Astrocyte of the spinal cord (primary cell): ENCODE measurements at regions not wholly inside any gene's neighbourhood (a gene's known extent, or its start where the extent isn't known, plus 50 kb on each side); places are given as distances from the start of the nearest gene placed in this dataset.

Experiments used
- DNase-seq: peaks from one replicate; pipeline ENCODE4 v3.0.0; 2011; ENCODE audit warnings: low read depth, low spot score
- H3K4me3 ChIP-seq: 2 replicates; pipeline ENCODE4 v1.5.1; 2011; ENCODE audit warnings: low read depth, mild to moderate bottlenecking, low read length, moderate library complexity
- in situ Hi-C: cut with HindIII; loops from 2 replicates; pipeline ENCODE4 v1.10.0; 2017; ENCODE audit warnings: low sequenced_read_pairs
- TF ChIP-seq, protein P1 (sequence below): IDR thresholded peaks from 2 replicates; pipeline ENCODE4 v1.5.1; 2012; ENCODE audit warnings: low read depth, mild to moderate bottlenecking, low read length, inconsistent platforms

DNA sequence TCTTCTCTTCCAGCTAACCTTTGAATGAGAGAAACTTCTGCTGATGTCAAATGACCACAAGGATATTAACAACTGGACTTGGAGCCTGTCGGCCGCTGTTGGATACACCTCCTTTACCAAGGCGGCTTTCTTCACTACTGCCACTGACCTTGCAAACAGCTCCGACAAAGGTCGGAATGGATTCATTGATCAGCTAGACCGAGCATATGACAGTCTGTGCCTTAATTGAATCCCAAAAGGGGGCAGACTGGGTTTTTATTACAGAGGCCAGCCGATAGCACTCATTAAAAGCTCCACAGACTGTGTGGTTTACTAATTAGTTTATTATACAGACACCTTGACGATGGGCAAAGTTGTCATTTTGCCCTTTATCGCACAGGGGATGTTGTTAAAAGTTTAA is 394.5 kb downstream of the RERGL start:
- H3K4me3 ChIP-seq: no peak overlapping the region
- in situ Hi-C loops: no loop called here
- DNase-seq: no peak
- TF ChIP-seq, protein P1, sequence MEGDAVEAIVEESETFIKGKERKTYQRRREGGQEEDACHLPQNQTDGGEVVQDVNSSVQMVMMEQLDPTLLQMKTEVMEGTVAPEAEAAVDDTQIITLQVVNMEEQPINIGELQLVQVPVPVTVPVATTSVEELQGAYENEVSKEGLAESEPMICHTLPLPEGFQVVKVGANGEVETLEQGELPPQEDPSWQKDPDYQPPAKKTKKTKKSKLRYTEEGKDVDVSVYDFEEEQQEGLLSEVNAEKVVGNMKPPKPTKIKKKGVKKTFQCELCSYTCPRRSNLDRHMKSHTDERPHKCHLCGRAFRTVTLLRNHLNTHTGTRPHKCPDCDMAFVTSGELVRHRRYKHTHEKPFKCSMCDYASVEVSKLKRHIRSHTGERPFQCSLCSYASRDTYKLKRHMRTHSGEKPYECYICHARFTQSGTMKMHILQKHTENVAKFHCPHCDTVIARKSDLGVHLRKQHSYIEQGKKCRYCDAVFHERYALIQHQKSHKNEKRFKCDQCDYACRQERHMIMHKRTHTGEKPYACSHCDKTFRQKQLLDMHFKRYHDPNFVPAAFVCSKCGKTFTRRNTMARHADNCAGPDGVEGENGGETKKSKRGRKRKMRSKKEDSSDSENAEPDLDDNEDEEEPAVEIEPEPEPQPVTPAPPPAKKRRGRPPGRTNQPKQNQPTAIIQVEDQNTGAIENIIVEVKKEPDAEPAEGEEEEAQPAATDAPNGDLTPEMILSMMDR: no peak

DNA sequence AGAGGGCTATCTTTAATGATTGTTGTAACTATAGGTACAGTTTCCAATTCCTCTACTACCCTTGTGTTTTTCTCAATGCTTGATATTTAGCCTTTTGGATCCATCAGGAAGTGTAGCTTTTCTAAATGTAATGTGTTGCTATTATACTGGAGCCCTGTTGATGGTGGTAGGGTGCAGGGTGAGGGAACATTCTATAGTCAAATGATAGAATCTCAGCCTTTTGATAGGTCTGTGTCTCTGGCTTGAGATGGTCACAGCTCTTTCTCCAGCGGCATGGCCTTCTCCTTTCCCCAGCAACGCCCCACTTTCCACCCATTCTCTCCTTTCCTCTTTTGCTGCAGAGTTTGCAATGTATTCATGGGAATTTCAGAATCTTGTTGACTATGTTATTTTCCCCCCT is 398.6 kb downstream of the RERGL start:
- TF ChIP-seq, protein P1: no peak
- no peak overlapping the region for H3K4me3 ChIP-seq
- in situ Hi-C loops: no loop called here
- no peak for DNase-seq

DNA sequence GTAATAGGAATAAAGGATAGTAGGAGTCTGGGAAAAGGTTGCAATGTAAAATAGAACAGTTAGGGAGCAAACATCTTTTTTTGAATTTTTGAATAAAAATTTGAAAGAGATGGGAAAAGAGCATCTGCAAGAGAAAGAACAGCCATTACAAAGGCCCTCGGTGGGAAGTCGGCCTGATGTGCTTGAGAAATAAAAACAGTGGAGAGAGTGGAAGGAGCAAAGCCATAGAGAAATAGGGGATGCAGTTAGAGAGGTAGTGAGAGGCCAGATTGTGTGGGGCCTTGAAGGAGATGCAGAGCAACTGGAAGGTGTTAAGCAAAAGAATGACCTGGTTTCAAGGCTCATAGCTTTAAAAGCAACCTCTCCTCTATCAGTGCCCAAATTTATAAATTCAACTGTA is 409.8 kb downstream of the RERGL start:
- H3K4me3 ChIP-seq: no peak overlapping the region
- in situ Hi-C loops: no loop called here
- no peak for DNase-seq
- TF ChIP-seq, protein P1: no peak

DNA sequence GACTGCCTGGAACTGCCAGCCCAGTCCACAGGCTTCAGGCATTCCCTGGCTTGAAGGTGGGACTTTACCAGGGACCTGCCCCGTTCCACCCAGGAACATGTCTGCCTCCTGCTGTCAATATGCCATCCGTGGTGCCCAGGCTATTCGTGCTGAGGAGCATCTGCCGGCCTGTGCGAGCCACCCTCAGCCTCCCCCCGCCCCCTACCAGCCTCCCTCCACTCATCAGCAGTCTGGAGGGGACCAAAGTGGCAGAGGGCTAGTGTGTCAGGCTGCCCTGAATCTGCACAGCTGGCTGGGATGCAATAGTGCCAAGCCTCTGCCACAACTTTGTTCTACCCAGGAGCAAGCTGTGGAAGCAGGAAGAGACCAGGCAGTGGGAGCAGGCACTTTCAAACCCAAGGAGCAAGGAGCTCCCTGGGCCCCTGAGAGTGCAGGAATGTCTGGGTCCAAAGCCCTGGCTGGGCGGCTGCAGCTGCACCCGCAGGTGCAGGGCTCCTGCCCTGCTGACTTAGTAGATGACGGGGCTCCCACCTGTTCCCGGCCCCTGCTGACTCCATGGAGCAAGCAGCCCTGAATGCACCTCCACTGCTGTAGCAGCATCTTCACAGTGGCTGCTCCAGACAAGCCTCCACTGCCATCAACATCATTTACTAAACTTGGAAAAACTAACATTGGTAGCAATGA is 423.2 kb downstream of the RERGL start:
- no peak for DNase-seq
- in situ Hi-C loops: no loop called here
- TF ChIP-seq, protein P1: no peak
- H3K4me3 ChIP-seq: no peak overlapping the region

DNA sequence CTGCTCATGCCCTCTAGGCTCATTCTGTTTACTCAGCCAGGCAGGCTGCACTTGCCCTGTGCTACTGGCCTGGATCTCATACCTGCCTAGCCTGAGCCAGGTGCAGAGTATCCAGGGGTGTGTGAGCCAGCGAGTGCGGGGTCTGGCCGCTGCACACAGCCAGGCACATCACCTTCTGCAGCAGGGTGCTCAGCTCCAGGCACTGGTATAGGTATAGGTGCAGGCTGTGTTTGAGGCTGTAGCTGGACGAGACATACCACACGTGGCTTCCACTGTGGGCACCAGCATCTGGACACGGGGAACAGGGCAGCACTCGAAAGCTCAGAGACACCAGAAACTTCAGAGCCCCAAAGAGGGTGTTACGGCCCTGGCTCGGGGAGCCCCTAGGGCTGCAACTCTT is 424.2 kb downstream of the RERGL start:
- in situ Hi-C loops: no loop called here
- TF ChIP-seq, protein P1: no peak
- H3K4me3 ChIP-seq: no peak overlapping the region
- no peak for DNase-seq

DNA sequence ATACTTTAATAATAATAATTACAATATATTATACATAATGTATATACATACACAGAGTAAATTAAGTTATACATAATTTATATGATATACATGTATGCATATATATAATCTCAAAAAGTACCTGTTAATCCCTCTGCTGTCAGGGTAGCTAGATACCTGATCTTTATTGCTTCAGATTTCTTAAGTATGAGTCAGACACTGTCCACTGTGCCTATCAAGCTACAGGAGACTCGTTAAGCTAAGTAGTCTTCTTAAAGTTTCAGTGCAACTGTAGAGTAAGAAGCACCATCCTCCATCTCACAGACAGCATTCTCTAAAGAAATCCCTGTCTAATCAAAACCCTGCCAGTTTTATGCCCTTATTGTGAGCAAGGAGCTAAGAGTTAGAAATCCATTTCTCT is 428.7 kb downstream of the RERGL start:
- no peak overlapping the region for H3K4me3 ChIP-seq

More for the DNA sequence above, 428.7 kb downstream of the RERGL start:
- TF ChIP-seq, protein P1: no peak
- DNase-seq: no peak
- in situ Hi-C loops: no loop called here
